ENCODE measurements at regions not wholly inside any gene's neighbourhood (a gene's known extent, or its start where the extent isn't known, plus 50 kb on each side); places are given as distances from the start of the nearest gene placed in this dataset.

DNA sequence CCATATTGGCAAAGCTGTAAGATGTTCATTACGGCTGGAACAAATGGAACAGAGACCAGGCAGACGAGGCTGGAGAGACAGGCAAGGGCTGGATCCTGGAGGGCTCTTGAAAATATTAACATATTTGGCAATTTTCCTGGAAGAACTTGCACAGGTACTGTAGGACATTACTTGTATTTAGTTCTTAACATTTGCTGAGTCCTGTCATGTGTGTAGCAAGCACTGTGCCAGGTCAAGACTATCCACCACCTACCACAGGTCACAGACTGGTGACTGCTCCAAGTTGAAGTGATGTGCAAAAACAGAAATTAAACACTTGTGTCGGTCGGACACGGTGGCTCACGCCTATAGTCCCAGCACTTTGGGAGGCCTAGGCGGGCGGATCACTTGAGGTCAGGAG, 58.7 kb upstream of the TNRC6B start:
- no peak for TF ChIP-seq EZH2 (IDR thresholded peaks at IDR 0.05; ENCODE audit: low read length)
- TF ChIP-seq, protein P1, sequence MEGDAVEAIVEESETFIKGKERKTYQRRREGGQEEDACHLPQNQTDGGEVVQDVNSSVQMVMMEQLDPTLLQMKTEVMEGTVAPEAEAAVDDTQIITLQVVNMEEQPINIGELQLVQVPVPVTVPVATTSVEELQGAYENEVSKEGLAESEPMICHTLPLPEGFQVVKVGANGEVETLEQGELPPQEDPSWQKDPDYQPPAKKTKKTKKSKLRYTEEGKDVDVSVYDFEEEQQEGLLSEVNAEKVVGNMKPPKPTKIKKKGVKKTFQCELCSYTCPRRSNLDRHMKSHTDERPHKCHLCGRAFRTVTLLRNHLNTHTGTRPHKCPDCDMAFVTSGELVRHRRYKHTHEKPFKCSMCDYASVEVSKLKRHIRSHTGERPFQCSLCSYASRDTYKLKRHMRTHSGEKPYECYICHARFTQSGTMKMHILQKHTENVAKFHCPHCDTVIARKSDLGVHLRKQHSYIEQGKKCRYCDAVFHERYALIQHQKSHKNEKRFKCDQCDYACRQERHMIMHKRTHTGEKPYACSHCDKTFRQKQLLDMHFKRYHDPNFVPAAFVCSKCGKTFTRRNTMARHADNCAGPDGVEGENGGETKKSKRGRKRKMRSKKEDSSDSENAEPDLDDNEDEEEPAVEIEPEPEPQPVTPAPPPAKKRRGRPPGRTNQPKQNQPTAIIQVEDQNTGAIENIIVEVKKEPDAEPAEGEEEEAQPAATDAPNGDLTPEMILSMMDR (optimal IDR thresholded peaks at IDR 0.05 in 1 of 3, IDR thresholded peaks at IDR 0.05 in 1 of 3, conservative IDR thresholded peaks at IDR 0.05 in 1 of 3; ENCODE audit: extremely low read depth in 1 of 3, insufficient read depth in 2 of 3, low read length in 3 of 3) = no peak

Data from keratinocyte (primary cell).